ENCODE measurements at regions not wholly inside any gene's neighbourhood (a gene's known extent, or its start where the extent isn't known, plus 50 kb on each side); places are given as distances from the start of the nearest gene placed in this dataset.

- TF ChIP-seq REST (IDR thresholded peaks at IDR 0.05; ENCODE audit: insufficient replicate concordance, low read depth): no peak
- TF ChIP-seq CTCF (IDR thresholded peaks at IDR 0.05; ENCODE audit: insufficient read depth, low read length): no peak
- TF ChIP-seq POLR2AphosphoS5 (IDR thresholded peaks at IDR 0.05; ENCODE audit: low read depth): no peak
These were observed 90.6 kb downstream of the PAX1 start for GRCh38 chr20:21796059-21796458.

Measured in HL-60 (cell line).